ENCODE measurements at regions not wholly inside any gene's neighbourhood (a gene's known extent, or its start where the extent isn't known, plus 50 kb on each side); places are given as distances from the start of the nearest gene placed in this dataset.
"Not testable (repeated sequence)": the region's sequence is repeated elsewhere in the genome, so short reads cannot be mapped to it uniquely, and the experiment has no call there.

GRCh38 chr5:143921525-143922311 is 109.8 kb downstream of the HMHB1 start:
- H3K9me3 ChIP-seq (ENCODE audit: control insufficient read depth, insufficient read depth, low read length), result no peaks in the 10 kb centered on the region
- H3K36me3 ChIP-seq (ENCODE audit: insufficient read depth, low read length), result no peaks in the 10 kb centered on the region
- H3K9ac ChIP-seq (ENCODE audit: low read depth, low read length), result no peak overlapping the region
- H3K4me1 ChIP-seq (ENCODE audit: insufficient read depth, low read length), result peaks cover 25% of the 10 kb centered on the region

GRCh38 chr5:143922718-143923117 is 110.8 kb downstream of the HMHB1 start:
- H3K4me1 ChIP-seq (ENCODE audit: insufficient read depth, low read length), result peaks cover 25% of the 10 kb centered on the region
- H3K36me3 ChIP-seq (ENCODE audit: insufficient read depth, low read length), result no peaks in the 10 kb centered on the region
- no peak overlapping the region for H3K9ac ChIP-seq (ENCODE audit: low read depth, low read length)

GRCh38 chr5:143923634-143924266 is 111.8 kb downstream of the HMHB1 start:
- peaks cover 25% of the 10 kb centered on the region for H3K4me1 ChIP-seq (ENCODE audit: insufficient read depth, low read length)
- H3K36me3 ChIP-seq (ENCODE audit: insufficient read depth, low read length), result no peaks in the 10 kb centered on the region
- H3K9ac ChIP-seq (ENCODE audit: low read depth, low read length), result no peak overlapping the region; the same call in 1 of the 2 replicates
- H3K9me3 ChIP-seq (ENCODE audit: control insufficient read depth, insufficient read depth, low read length), result no peaks in the 10 kb centered on the region

More at GRCh38 chr5:143922718-143923117, 110.8 kb downstream of the HMHB1 start:
- no peaks in the 10 kb centered on the region for H3K9me3 ChIP-seq (ENCODE audit: control insufficient read depth, insufficient read depth, low read length)

GRCh38 chr5:143924311-143924978 is 112.5 kb downstream of the HMHB1 start:
- H3K9me3 ChIP-seq (ENCODE audit: control insufficient read depth, insufficient read depth, low read length), result no peaks in the 10 kb centered on the region
- H3K9ac ChIP-seq (ENCODE audit: low read depth, low read length), result no peak overlapping the region
- H3K4me1 ChIP-seq (ENCODE audit: insufficient read depth, low read length), result peaks cover 29% of the 10 kb centered on the region
- no peaks in the 10 kb centered on the region for H3K36me3 ChIP-seq (ENCODE audit: insufficient read depth, low read length)

GRCh38 chr5:143924979-143925325 is 113.0 kb downstream of the HMHB1 start:
- not testable (repeated sequence) for H3K9ac ChIP-seq (ENCODE audit: low read depth, low read length); H3K36me3 ChIP-seq (ENCODE audit: insufficient read depth, low read length); H3K9me3 ChIP-seq (ENCODE audit: control insufficient read depth, insufficient read depth, low read length)
- H3K4me1 ChIP-seq (ENCODE audit: insufficient read depth, low read length), result peaks cover 34% of the 10 kb centered on the region

- H3K4me1 ChIP-seq (ENCODE audit: insufficient read depth, low read length), result peaks cover 24% of the 10 kb centered on the region; the same call in 1 of the 2 replicates
- H3K9me3 ChIP-seq (ENCODE audit: control insufficient read depth, insufficient read depth, low read length), result no peaks in the 10 kb centered on the region
- H3K36me3 ChIP-seq (ENCODE audit: insufficient read depth, low read length), result no peaks in the 10 kb centered on the region
- no peak overlapping the region for H3K9ac ChIP-seq (ENCODE audit: low read depth, low read length)
These were observed 117.5 kb downstream of the HMHB1 start for GRCh38 chr5:143929486-143929885.

GRCh38 chr5:143930561-143930960 is 118.6 kb downstream of the HMHB1 start:
- peaks cover 17% of the 10 kb centered on the region; the same call in 1 of the 2 replicates for H3K4me1 ChIP-seq (ENCODE audit: insufficient read depth, low read length)
- no peak overlapping the region for H3K9ac ChIP-seq (ENCODE audit: low read depth, low read length)
- H3K36me3 ChIP-seq (ENCODE audit: insufficient read depth, low read length), result no peaks in the 10 kb centered on the region
- H3K9me3 ChIP-seq (ENCODE audit: control insufficient read depth, insufficient read depth, low read length), result no peaks in the 10 kb centered on the region

GRCh38 chr5:143931476-143931875 is 119.5 kb downstream of the HMHB1 start:
- H3K4me1 ChIP-seq (ENCODE audit: insufficient read depth, low read length), result peaks cover 16% of the 10 kb centered on the region; the same call in 1 of the 2 replicates
- no peaks in the 10 kb centered on the region for H3K9me3 ChIP-seq (ENCODE audit: control insufficient read depth, insufficient read depth, low read length)
- H3K36me3 ChIP-seq (ENCODE audit: insufficient read depth, low read length), result no peaks in the 10 kb centered on the region
- no peak overlapping the region for H3K9ac ChIP-seq (ENCODE audit: low read depth, low read length)

GRCh38 chr5:143931986-143932385 is 120.0 kb downstream of the HMHB1 start:
- Histone ChIP-seq H3K36me3 (ENCODE audit: insufficient read depth, low read length) (no peaks in the 10 kb centered on the region), H3K4me1 (ENCODE audit: insufficient read depth, low read length) (peaks cover 16% of the 10 kb centered on the region; the same call in 1 of the 2 replicates), H3K9me3 (ENCODE audit: control insufficient read depth, insufficient read depth, low read length) (no peaks in the 10 kb centered on the region), H3K9ac (ENCODE audit: low read depth, low read length) (no peak overlapping the region)

GRCh38 chr5:143932584-143932983 is 120.6 kb downstream of the HMHB1 start:
- Histone ChIP-seq H3K9me3 (ENCODE audit: control insufficient read depth, insufficient read depth, low read length) (no peaks in the 10 kb centered on the region), H3K9ac (ENCODE audit: low read depth, low read length) (no peak overlapping the region), H3K36me3 (ENCODE audit: insufficient read depth, low read length) (no peaks in the 10 kb centered on the region), H3K4me1 (ENCODE audit: insufficient read depth, low read length) (peaks cover 16% of the 10 kb centered on the region; the same call in 1 of the 2 replicates)

GRCh38 chr5:143933451-143933850 is 121.5 kb downstream of the HMHB1 start:
- peaks cover 16% of the 10 kb centered on the region; the same call in 1 of the 2 replicates for H3K4me1 ChIP-seq (ENCODE audit: insufficient read depth, low read length)
- H3K36me3 ChIP-seq (ENCODE audit: insufficient read depth, low read length), result no peaks in the 10 kb centered on the region
- H3K9ac ChIP-seq (ENCODE audit: low read depth, low read length), result no peak overlapping the region
- no peaks in the 10 kb centered on the region for H3K9me3 ChIP-seq (ENCODE audit: control insufficient read depth, insufficient read depth, low read length)

GRCh38 chr5:143934821-143935220 is 122.9 kb downstream of the HMHB1 start:
- Histone ChIP-seq H3K9ac (ENCODE audit: low read depth, low read length) (no peak overlapping the region), H3K4me1 (ENCODE audit: insufficient read depth, low read length) (peaks cover 9% of the 10 kb centered on the region; the same call in 1 of the 2 replicates), H3K9me3 (ENCODE audit: control insufficient read depth, insufficient read depth, low read length) (no peaks in the 10 kb centered on the region; the same call in 1 of the 2 replicates), H3K36me3 (ENCODE audit: insufficient read depth, low read length) (no peaks in the 10 kb centered on the region)

- H3K36me3 ChIP-seq (ENCODE audit: insufficient read depth, low read length), result no peaks in the 10 kb centered on the region
- peaks cover 4% of the 10 kb centered on the region for H3K9me3 ChIP-seq (ENCODE audit: control insufficient read depth, insufficient read depth, low read length)
- H3K4me1 ChIP-seq (ENCODE audit: insufficient read depth, low read length), result no peaks in the 10 kb centered on the region
- H3K9ac ChIP-seq (ENCODE audit: low read depth, low read length), result no peak overlapping the region
These were observed 126.3 kb downstream of the HMHB1 start for GRCh38 chr5:143938230-143938629.

GRCh38 chr5:143946837-143947236 is 134.9 kb downstream of the HMHB1 start:
- Histone ChIP-seq H3K4me1 (ENCODE audit: insufficient read depth, low read length) (no peaks in the 10 kb centered on the region), H3K9me3 (ENCODE audit: control insufficient read depth, insufficient read depth, low read length) (no peaks in the 10 kb centered on the region; the same call in 1 of the 2 replicates), H3K36me3 (ENCODE audit: insufficient read depth, low read length) (no peaks in the 10 kb centered on the region), H3K9ac (ENCODE audit: low read depth, low read length) (no peak overlapping the region)
